HepG2 (cell line): ENCODE measurements at regions not wholly inside any gene's neighbourhood (a gene's known extent, or its start where the extent isn't known, plus 50 kb on each side); places are given as distances from the start of the nearest gene placed in this dataset.

Experiments used
- AGO1 ChIP-seq: fragments of 200-400 bp; formaldehyde crosslinking; IDR thresholded peaks from 2 replicates; pipeline ENCODE4 v1.6.1; 2017; ENCODE audit warnings: mild to moderate bottlenecking, low read depth, low read length, moderate library complexity; ENCODE audit not compliant: poor library complexity, severe bottlenecking
- ATF1 ChIP-seq: IDR thresholded peaks from 2 replicates; pipeline ENCODE4 v1.6.1; 2016; ENCODE audit warnings: mild to moderate bottlenecking, control low read depth
- CBX2 ChIP-seq, 2 experiments: fragments of 200-600 bp in 1 of 2; sonication (generic); formaldehyde crosslinking in 1 of 2; IDR thresholded peaks; 2 replicates each; pipeline versions ENCODE4 v1.7.0 to v1.8.1; 2018 to 2022; ENCODE audit warnings: low read depth in 2 of 2, low read length in 1 of 2, mild to moderate bottlenecking in 1 of 2, missing genetic modification reagents in 1 of 2
- CEBPB ChIP-seq: IDR thresholded peaks from 2 replicates; pipeline ENCODE4 v1.6.1; 2011; ENCODE audit warnings: low read depth, low read length, improper control_type of control experiment, borderline replicate concordance
- GMEB2 ChIP-seq: IDR thresholded peaks from 2 replicates; pipeline ENCODE4 v1.6.1; 2016; ENCODE audit warnings: missing biosample characterization, missing genetic modification reagents, low read depth
- HMG20A ChIP-seq: IDR thresholded peaks from 2 replicates; pipeline ENCODE4 v1.6.1; 2016; ENCODE audit warnings: borderline replicate concordance
- IKZF4 ChIP-seq: sonication (generic); formaldehyde crosslinking; IDR thresholded peaks from 2 replicates; pipeline ENCODE4 v1.5.1; 2020; ENCODE audit warnings: borderline replicate concordance, mild to moderate bottlenecking, low read depth, missing genetic modification reagents; ENCODE audit errors: not compliant biosample characterization
- NFATC3 ChIP-seq: sonication (generic); formaldehyde crosslinking; IDR thresholded peaks from 2 replicates; pipeline ENCODE4 v1.5.1; 2020; ENCODE audit warnings: mild to moderate bottlenecking, missing genetic modification reagents
- NR2F2 ChIP-seq: IDR thresholded peaks from 2 replicates; pipeline ENCODE4 v1.6.1; 2012; ENCODE audit warnings: low read depth, inconsistent platforms, borderline replicate concordance
- RBAK ChIP-seq: sonication (generic); formaldehyde crosslinking; IDR thresholded peaks from 2 replicates; pipeline ENCODE4 v1.5.1; 2020; ENCODE audit warnings: mild to moderate bottlenecking, missing genetic modification reagents
- RORA ChIP-seq: sonication (generic); formaldehyde crosslinking; IDR thresholded peaks from 2 replicates; pipeline ENCODE4 v1.5.0; 2020; ENCODE audit warnings: mild to moderate bottlenecking, missing genetic modification reagents, moderate library complexity
- TCF7L2 ChIP-seq: IDR thresholded peaks from 2 replicates; pipeline ENCODE4 v1.6.1; 2011; ENCODE audit warnings: mild to moderate bottlenecking, low read depth, low read length, moderate library complexity
- TERF1 ChIP-seq: sonication (generic); formaldehyde crosslinking; IDR thresholded peaks from 2 replicates; pipeline ENCODE4 v1.8.0; 2022; ENCODE audit warnings: mild to moderate bottlenecking, missing genetic modification reagents, moderate library complexity
- ZBTB39 ChIP-seq: sonication (generic); formaldehyde crosslinking; IDR thresholded peaks from 2 replicates; pipeline ENCODE4 v1.5.0; 2020; ENCODE audit warnings: missing genetic modification reagents
- ZNF274 ChIP-seq: sonication (generic); formaldehyde crosslinking; IDR thresholded peaks from 2 replicates; pipeline ENCODE4 v1.5.1; 2020; ENCODE audit warnings: mild to moderate bottlenecking, missing genetic modification reagents
- ZNF350 ChIP-seq: sonication (generic); formaldehyde crosslinking; IDR thresholded peaks from 2 replicates; pipeline ENCODE4 v1.4.0; 2020; ENCODE audit warnings: mild to moderate bottlenecking, low read depth, missing genetic modification reagents, borderline replicate concordance
- ZNF451 ChIP-seq: sonication (generic); formaldehyde crosslinking; IDR thresholded peaks from 2 replicates; pipeline ENCODE4 v1.5.0; 2020; ENCODE audit warnings: mild to moderate bottlenecking, missing genetic modification reagents
- ZNF615 ChIP-seq: sonication (generic); formaldehyde crosslinking; IDR thresholded peaks from 2 replicates; pipeline ENCODE4 v1.5.0; 2020; ENCODE audit warnings: mild to moderate bottlenecking, missing genetic modification reagents, borderline replicate concordance
- ZNF652 ChIP-seq: IDR thresholded peaks from 2 replicates; pipeline ENCODE4 v1.6.1; 2016; ENCODE audit warnings: low read depth, borderline replicate concordance
- ZNF841 ChIP-seq: sonication (generic); formaldehyde crosslinking; IDR thresholded peaks from 2 replicates; pipeline ENCODE4 v1.8.1; 2023; ENCODE audit warnings: missing genetic modification reagents, borderline replicate concordance
- ZUFSP ChIP-seq: sonication (generic); formaldehyde crosslinking; IDR thresholded peaks from 2 replicates; pipeline ENCODE4 v1.9.0; 2021; ENCODE audit warnings: missing genetic modification reagents, mild to moderate bottlenecking, borderline replicate concordance

GRCh38 chr13:22848539-22849052 is 332.2 kb upstream of the SGCG start (continued):
- no peak for TF ChIP-seq RBAK
- no peak for TF ChIP-seq TCF7L2
- no peak for TF ChIP-seq ATF1 (CRISPR knock-in tag)
- no peak for TF ChIP-seq NFATC3
- TF ChIP-seq GMEB2 (CRISPR knock-in tag): no peak
- no peak for TF ChIP-seq ZUFSP
- no peak for TF ChIP-seq TERF1 (CRISPR knock-in tag)
- no peak for TF ChIP-seq ZNF841 (CRISPR knock-in tag)
- TF ChIP-seq ZBTB39 (CRISPR knock-in tag): no peak
- peak; percentile 80; the same call in 1 of the 2 replicates for TF ChIP-seq ZNF652 (CRISPR knock-in tag)
- TF ChIP-seq HMG20A (CRISPR knock-in tag): no peak
- TF ChIP-seq ZNF274 (CRISPR knock-in tag): no peak
- no peak for TF ChIP-seq CEBPB
- no peak for TF ChIP-seq IKZF4 (CRISPR knock-in tag)
- TF ChIP-seq RORA (CRISPR knock-in tag): no peak
- TF ChIP-seq AGO1: no peak
- TF ChIP-seq ZNF451 (CRISPR knock-in tag): no peak
- TF ChIP-seq ZNF350 (CRISPR knock-in tag): no peak; the same call in 1 of the 2 replicates
- TF ChIP-seq ZNF615 (CRISPR knock-in tag): no peak
- TF ChIP-seq NR2F2: no peak
- TF ChIP-seq CBX2 (IDR thresholded peaks at IDR 0.05; ENCODE audit: low read depth, low read length): no peak
- TF ChIP-seq CBX2 (CRISPR knock-in tag; IDR thresholded peaks at IDR 0.05; ENCODE audit: low read depth): no peak
